Hepatocyte (in vitro differentiated cells): ENCODE measurements at regions not wholly inside any gene's neighbourhood (a gene's known extent, or its start where the extent isn't known, plus 50 kb on each side); places are given as distances from the start of the nearest gene placed in this dataset.

Experiments
- CTCF ChIP-seq: fragments of 200-600 bp; sonication (generic); IDR thresholded peaks from 2 replicates; pipeline ENCODE4 v1.5.1; 2016; ENCODE audit warnings: antibody characterized with exemption, mild to moderate bottlenecking; ENCODE audit not compliant: poor library complexity
- EZH2 ChIP-seq: fragments of 200-600 bp; sonication (generic); IDR thresholded peaks from 2 replicates; pipeline ENCODE4 v1.6.1; 2016; ENCODE audit warnings: antibody characterized with exemption, mild to moderate bottlenecking, borderline replicate concordance
- EZH2phosphoT487 ChIP-seq: fragments of 200-600 bp; sonication (generic); IDR thresholded peaks from one replicate; pipeline ENCODE4 v1.6.1; 2018; ENCODE audit warnings: antibody characterized with exemption, mild to moderate bottlenecking, low read depth, moderate library complexity; ENCODE audit not compliant: unreplicated experiment, severe bottlenecking

- TF ChIP-seq CTCF (no peak), EZH2 (no peak), EZH2phosphoT487 (no peak)
Observed at GRCh38 chr4:173937631-173938270, 345.7 kb downstream of the FBXO8 start.
